Skeletal muscle satellite cell (primary cell): ENCODE measurements at regions not wholly inside any gene's neighbourhood (a gene's known extent, or its start where the extent isn't known, plus 50 kb on each side); places are given as distances from the start of the nearest gene placed in this dataset.

ENCODE experiments used
- H3K27me3 ChIP-seq: 2 replicates; pipeline ENCODE4 v1.7.0; 2013; ENCODE audit warnings: low read length; ENCODE audit not compliant: control insufficient read depth, insufficient read depth
- H3K36me3 ChIP-seq: 2 replicates; pipeline ENCODE4 v1.7.0; 2013; ENCODE audit warnings: mild to moderate bottlenecking, control low read depth, low read length; ENCODE audit not compliant: insufficient read depth
- H3K4me1 ChIP-seq: 2 replicates; pipeline ENCODE4 v1.7.0; 2013; ENCODE audit warnings: low read length; ENCODE audit not compliant: control insufficient read depth, insufficient read depth
- H3K4me2 ChIP-seq: 2 replicates; pipeline ENCODE4 v1.7.0; 2013; ENCODE audit warnings: mild to moderate bottlenecking, low read length
- H3K4me3 ChIP-seq: 2 replicates; pipeline ENCODE4 v1.7.0; 2013; ENCODE audit warnings: low read length
- H3K9ac ChIP-seq: 2 replicates; pipeline ENCODE4 v1.7.0; 2013; ENCODE audit warnings: mild to moderate bottlenecking, low read depth, low read length, moderate library complexity
- H3K9me3 ChIP-seq: replicated peaks from 2 replicates; pipeline ENCODE4 v1.7.0; 2013; ENCODE audit warnings: mild to moderate bottlenecking, control low read depth, low read length

- H3K36me3 ChIP-seq, result no peaks in the 10 kb centered on the region
- H3K4me1 ChIP-seq, result peaks cover 31% of the 10 kb centered on the region
- no peak overlapping the region for H3K9ac ChIP-seq
- H3K4me2 ChIP-seq, result peak overlapping the region; percentile 36
- no peaks in the 10 kb centered on the region for H3K27me3 ChIP-seq
- no peaks in the 10 kb centered on the region for H3K9me3 ChIP-seq
- H3K4me3 ChIP-seq, result no peak overlapping the region
Measured at GRCh38 chr5:142385194-142385593, 60.4 kb upstream of the SPRY4 start.

- H3K9ac ChIP-seq, result no peak overlapping the region
- H3K27me3 ChIP-seq, result no peaks in the 10 kb centered on the region
- H3K4me1 ChIP-seq, result peaks cover 23% of the 10 kb centered on the region
- no peak overlapping the region for H3K4me2 ChIP-seq
- H3K36me3 ChIP-seq, result no peaks in the 10 kb centered on the region
- H3K4me3 ChIP-seq, result no peak overlapping the region
- no peaks in the 10 kb centered on the region for H3K9me3 ChIP-seq
Measured at GRCh38 chr5:142384014-142384413, 59.2 kb upstream of the SPRY4 start.

GRCh38 chr5:142382186-142382585 is 57.4 kb upstream of the SPRY4 start:
- H3K9me3 ChIP-seq, result no peaks in the 10 kb centered on the region
- no peak overlapping the region for H3K4me3 ChIP-seq
- H3K36me3 ChIP-seq, result no peaks in the 10 kb centered on the region
- H3K9ac ChIP-seq, result no peak overlapping the region
- H3K4me1 ChIP-seq, result peaks cover 18% of the 10 kb centered on the region
- no peaks in the 10 kb centered on the region for H3K27me3 ChIP-seq
- H3K4me2 ChIP-seq, result no peak overlapping the region

GRCh38 chr5:142378737-142379634 is 54.2 kb upstream of the SPRY4 start:
- H3K4me2 ChIP-seq, result no peak overlapping the region

GRCh38 chr5:142375944-142376411 is 51.2 kb upstream of the SPRY4 start:
- Histone ChIP-seq H3K9ac (no peak overlapping the region), H3K4me2 (no peak overlapping the region), H3K4me3 (no peak overlapping the region), H3K27me3 (no peaks in the 10 kb centered on the region), H3K9me3 (no peaks in the 10 kb centered on the region), H3K4me1 (no peaks in the 10 kb centered on the region), H3K36me3 (no peaks in the 10 kb centered on the region)

More at GRCh38 chr5:142378737-142379634, 54.2 kb upstream of the SPRY4 start:
- H3K9ac ChIP-seq, result no peak overlapping the region
- H3K27me3 ChIP-seq, result no peaks in the 10 kb centered on the region
- H3K9me3 ChIP-seq, result no peaks in the 10 kb centered on the region
- no peaks in the 10 kb centered on the region for H3K36me3 ChIP-seq
- H3K4me3 ChIP-seq, result no peak overlapping the region
- no peaks in the 10 kb centered on the region for H3K4me1 ChIP-seq
